Activated CD8-positive, alpha-beta memory T cell treated with anti-CD3 and anti-CD28 coated beads for 4 hours (primary cell): ENCODE measurements at regions not wholly inside any gene's neighbourhood (a gene's known extent, or its start where the extent isn't known, plus 50 kb on each side); places are given as distances from the start of the nearest gene placed in this dataset.
"Not testable (repeated sequence)": the region's sequence is repeated elsewhere in the genome, so short reads cannot be mapped to it uniquely, and the experiment has no call there.

Experiments used
- DNase-seq, 2 donors: peaks; one replicate each; pipeline ENCODE4 v3.0.0-alpha.2; 2020; ENCODE audit warnings: low read depth in 2 of 2

DNA sequence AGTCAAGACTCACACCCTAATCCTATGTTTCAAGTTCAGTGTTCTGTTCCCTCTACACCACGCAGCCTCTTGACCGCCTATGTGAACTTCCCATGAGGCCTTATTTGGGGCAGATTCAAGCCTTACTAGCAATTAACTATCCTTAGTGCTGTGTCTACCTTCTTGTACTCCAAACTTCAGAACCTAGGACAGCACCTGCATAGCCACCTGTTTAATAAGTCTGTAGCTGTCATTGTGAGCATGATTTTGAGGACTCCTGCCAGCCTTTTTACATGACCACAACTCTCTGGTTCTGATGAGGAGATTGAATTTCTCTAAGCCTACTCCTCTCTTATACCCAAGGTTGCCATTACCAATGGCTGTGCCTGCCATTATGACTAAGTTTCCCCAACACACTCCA is 50.8 kb upstream of the PCSK1 start:
- DNase-seq: no peak

DNA sequence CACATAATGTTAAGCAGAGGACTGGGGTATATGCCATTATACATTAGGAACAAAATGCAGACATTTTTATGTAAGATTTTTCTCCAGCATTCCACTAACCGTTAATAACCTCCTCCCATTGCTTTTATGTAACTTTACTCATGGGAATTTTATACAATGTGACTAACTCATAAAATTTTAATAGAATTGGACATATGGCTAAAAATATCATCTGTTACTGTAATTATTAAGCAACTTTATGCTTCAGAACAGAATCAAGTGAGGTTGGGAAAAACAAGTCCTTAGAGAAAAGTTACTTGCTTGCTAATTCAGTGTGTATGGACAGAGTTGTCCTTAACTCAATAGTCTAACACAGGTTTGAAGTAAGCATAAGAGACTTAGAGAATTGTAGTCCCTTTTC is 54.8 kb upstream of the PCSK1 start:
- no peak for DNase-seq

GRCh38 chr5:96489532-96489931 is 56.5 kb upstream of the PCSK1 start:
- DNase-seq: no peak

GRCh38 chr5:96492459-96493047 is 59.5 kb upstream of the PCSK1 start:
- DNase-seq: no peak

DNA sequence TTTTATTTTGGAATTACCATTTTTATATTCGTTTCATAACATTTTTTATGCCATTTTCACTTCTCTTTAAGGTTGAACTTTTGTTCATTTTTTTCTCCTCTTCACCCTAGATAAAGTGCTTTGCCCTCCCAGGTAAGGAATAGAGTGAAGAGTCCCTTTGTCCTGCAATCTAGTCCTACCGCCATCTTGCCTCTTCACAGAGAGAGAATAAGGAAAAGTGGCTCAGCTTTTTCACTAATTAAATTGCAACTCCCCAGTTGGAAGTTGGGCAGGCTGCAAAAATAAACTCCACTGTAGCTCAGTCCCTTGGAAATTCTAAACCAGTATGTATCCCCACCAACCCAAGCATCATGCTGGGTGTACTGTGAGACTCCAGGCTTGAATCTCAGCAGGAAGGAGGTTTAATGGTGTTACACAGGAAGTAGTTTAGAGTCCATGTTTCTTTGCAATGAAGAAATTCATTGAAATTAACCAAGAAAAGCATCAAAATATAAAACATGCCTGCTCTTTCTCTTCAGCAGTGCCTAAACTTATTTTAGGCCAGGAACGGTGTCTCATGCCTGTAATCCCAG is 60.3 kb upstream of the PCSK1 start:
- DNase-seq: no peak

DNA sequence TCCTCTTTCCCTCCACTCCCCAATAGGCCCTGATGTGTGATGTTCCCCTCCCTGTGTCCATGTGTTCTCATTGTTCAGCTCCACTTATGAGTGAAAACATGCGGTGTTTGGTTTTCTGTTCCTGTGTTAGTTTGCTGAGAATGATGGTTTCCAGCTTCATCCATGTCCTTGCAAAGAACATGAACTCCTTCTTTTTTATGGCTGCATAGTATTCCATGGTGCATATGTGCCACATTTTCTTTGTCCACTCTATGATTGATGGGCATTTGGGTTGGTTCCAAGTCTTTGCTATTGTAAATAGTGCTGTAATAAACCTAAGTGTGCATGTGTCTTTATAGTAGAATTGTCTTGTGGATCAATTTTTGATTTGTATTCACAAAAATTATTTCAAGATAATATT is 62.4 kb upstream of the PCSK1 start:
- not testable (repeated sequence) for DNase-seq

DNA sequence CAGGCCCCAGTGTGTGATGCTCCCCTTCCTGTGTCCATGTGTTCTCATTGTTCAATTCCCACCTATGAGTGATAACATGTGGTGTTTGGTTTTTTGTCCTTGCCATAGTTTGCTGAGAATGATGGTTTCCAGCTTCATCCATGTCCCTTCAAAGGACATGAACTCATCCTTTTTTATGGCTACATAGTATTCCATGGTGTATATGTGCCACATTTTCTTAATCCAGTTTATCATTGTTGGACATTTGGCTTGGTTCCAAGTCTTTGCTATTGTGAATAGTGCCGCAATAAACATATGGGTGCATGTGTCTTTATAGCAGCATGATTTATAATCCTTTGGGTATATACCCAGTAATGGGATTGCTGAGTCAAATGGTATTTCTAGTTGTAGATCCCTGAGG is 64.0 kb upstream of the PCSK1 start:
- DNase-seq: not testable (repeated sequence)

GRCh38 chr5:96499753-96500345 is 66.8 kb upstream of the PCSK1 start:
- DNase-seq: no peak

- DNase-seq: no peak
Measured at GRCh38 chr5:96501991-96502646, 69.1 kb upstream of the PCSK1 start.

- DNase-seq: no peak
Measured at GRCh38 chr5:96503501-96504236, 70.6 kb upstream of the PCSK1 start.

DNA sequence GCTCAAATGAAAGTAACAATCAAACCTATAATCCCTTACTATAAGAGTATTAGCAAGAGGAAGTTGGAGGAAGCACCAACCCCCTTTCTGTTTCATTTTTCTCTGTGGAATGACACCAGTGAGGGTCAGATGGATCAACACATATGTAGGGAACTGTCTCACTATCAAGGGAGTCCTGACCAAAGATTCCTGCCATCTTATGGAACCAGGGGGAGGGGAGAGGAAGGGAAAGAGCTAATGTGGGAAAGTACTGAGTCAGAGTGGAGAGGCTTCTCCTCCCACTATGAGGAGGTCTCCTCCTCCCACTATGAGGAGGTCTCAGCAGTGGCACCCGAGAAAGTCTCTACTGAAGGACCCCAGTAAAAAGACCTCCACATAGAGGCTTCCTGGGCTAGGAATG is 73.3 kb upstream of the PCSK1 start:
- no peak for DNase-seq

DNA sequence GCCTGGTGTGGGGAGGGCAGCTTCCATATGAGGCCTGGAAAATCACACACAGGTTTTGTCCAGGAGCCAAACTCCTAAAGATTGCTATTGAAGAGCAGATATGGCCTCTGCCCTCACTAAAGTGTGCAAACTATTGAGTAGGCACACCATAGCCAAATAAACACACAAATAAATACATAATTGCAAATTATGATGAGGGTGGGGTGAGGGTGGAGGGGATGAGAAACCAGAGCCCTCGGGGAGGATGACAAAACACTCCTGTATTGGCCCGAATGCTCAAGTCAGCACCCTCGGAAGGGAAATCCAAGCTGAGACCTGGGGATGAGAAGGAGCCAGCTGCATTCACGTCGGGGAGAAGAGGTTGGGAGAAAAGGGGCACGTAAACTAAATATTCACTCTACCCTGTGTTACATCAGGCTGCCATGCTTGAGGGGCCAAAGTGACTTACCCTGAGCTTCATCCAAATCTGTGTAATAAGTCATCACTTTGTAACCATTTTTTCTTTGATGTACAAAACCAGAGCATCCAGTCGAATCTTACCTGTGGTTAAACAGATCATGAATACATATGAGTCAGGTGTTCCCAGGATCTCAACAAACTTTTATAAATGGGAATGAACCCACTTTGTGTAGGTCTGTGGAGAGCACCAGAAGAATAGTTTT is 73.9 kb upstream of the PCSK1 start:
- DNase-seq: no peak

- no peak for DNase-seq
Measured at GRCh38 chr5:96509316-96509715, 76.3 kb upstream of the PCSK1 start.

- DNase-seq: no peak
Measured at GRCh38 chr5:96509721-96510350, 76.8 kb upstream of the PCSK1 start.

DNA sequence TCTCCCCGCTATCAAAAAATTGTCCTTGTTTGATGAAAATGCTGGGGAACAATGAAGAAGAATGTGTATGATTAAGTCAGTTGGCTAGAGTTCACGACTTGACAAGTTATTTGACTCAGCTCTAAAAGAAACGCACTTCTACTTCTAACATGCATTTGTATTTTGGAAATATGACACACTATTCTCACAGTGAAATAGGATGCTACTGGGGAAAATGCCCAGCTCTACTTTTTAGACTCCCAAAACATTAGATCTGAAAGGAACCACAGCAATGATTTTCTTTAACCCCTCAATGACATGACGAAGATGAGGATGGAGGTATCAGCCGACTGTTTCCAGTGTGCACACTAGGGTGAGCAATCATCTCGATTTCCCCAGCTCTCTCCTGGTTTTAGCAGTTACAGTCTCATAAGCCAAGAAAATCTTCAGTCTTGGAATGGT is 83.6 kb upstream of the PCSK1 start:
- no peak for DNase-seq

GRCh38 chr5:96517295-96517694 is 84.2 kb upstream of the PCSK1 start:
- DNase-seq: no peak

DNA sequence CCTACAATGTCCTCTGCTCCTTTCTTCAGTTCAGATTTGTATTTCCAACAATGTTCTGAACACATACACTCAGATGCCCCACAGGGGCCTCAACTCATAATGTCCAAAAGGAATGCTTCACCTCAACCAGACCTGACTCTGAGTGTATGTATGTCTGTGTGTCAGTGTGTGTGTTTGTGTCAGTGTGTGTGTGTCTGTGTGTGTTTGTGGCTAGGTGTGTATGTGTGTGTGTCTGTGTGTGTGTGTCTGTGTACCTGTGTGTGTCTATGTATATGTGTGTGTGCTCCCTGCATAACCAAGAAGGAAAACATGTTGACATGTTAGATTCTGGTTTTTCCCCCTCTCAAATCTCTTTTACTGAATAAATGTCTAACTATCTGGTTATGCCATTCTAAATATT is 87.3 kb upstream of the PCSK1 start:
- no peak for DNase-seq

- no peak for DNase-seq
Measured at GRCh38 chr5:96522635-96523355, 89.7 kb upstream of the PCSK1 start.

GRCh38 chr5:96527768-96528661 is 95.0 kb upstream of the PCSK1 start:
- DNase-seq: no peak
